Neural progenitor cell (in vitro differentiated cells): ENCODE measurements at regions not wholly inside any gene's neighbourhood (a gene's known extent, or its start where the extent isn't known, plus 50 kb on each side); places are given as distances from the start of the nearest gene placed in this dataset.

ENCODE experiments used
- EZH2 ChIP-seq: fragments of 200-600 bp; sonication (generic); IDR thresholded peaks from 2 replicates; pipeline ENCODE4 v1.6.1; 2017; ENCODE audit warnings: antibody characterized with exemption, mild to moderate bottlenecking, moderate library complexity
- EZH2phosphoT487 ChIP-seq: fragments of 200-600 bp; sonication (generic); IDR thresholded peaks from 2 replicates; pipeline ENCODE4 v1.6.1; 2017; ENCODE audit warnings: antibody characterized with exemption
- TF ChIP-seq, protein P1 (sequence below): fragments of 200-600 bp; sonication (generic); IDR thresholded peaks from 2 replicates; pipeline ENCODE4 v1.5.1; 2017; ENCODE audit warnings: antibody characterized with exemption, mild to moderate bottlenecking

GRCh38 chr20:6360766-6361165 is 237.9 kb upstream of the FERMT1 start:
- TF ChIP-seq, protein P1, sequence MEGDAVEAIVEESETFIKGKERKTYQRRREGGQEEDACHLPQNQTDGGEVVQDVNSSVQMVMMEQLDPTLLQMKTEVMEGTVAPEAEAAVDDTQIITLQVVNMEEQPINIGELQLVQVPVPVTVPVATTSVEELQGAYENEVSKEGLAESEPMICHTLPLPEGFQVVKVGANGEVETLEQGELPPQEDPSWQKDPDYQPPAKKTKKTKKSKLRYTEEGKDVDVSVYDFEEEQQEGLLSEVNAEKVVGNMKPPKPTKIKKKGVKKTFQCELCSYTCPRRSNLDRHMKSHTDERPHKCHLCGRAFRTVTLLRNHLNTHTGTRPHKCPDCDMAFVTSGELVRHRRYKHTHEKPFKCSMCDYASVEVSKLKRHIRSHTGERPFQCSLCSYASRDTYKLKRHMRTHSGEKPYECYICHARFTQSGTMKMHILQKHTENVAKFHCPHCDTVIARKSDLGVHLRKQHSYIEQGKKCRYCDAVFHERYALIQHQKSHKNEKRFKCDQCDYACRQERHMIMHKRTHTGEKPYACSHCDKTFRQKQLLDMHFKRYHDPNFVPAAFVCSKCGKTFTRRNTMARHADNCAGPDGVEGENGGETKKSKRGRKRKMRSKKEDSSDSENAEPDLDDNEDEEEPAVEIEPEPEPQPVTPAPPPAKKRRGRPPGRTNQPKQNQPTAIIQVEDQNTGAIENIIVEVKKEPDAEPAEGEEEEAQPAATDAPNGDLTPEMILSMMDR, result no peak
- TF ChIP-seq EZH2 (no peak), EZH2phosphoT487 (no peak)
